ENCODE measurements at regions not wholly inside any gene's neighbourhood (a gene's known extent, or its start where the extent isn't known, plus 50 kb on each side); places are given as distances from the start of the nearest gene placed in this dataset.
"Not testable (repeated sequence)": the region's sequence is repeated elsewhere in the genome, so short reads cannot be mapped to it uniquely, and the experiment has no call there.

GRCh38 chr18:43710135-43710534 lies 432.8 kb upstream of the SYT4 start:
- no peak for DNase-seq (ENCODE audit: low read depth in 2 of 3, low spot score in 1 of 3)

- DNase-seq (ENCODE audit: low read depth in 2 of 3, low spot score in 1 of 3) = no peak
These were observed 437.2 kb upstream of the SYT4 start for GRCh38 chr18:43714343-43715010.

- no peak for DNase-seq (ENCODE audit: low read depth in 2 of 3, low spot score in 1 of 3)
These were observed 442.0 kb upstream of the SYT4 start for GRCh38 chr18:43719267-43719795.

GRCh38 chr18:43720041-43720440 lies 442.8 kb upstream of the SYT4 start:
- no peak for DNase-seq (ENCODE audit: low read depth in 2 of 3, low spot score in 1 of 3)

GRCh38 chr18:43735570-43735969 lies 458.3 kb upstream of the SYT4 start:
- DNase-seq (ENCODE audit: low read depth in 2 of 3, low spot score in 1 of 3) = no peak

- no peak for DNase-seq (ENCODE audit: low read depth in 2 of 3, low spot score in 1 of 3)
These were observed 467.9 kb upstream of the SYT4 start for GRCh38 chr18:43744960-43745745.

- DNase-seq (ENCODE audit: low read depth in 2 of 3, low spot score in 1 of 3) = no peak
These were observed 473.9 kb upstream of the SYT4 start for GRCh38 chr18:43751203-43751602.

GRCh38 chr18:43751835-43752234 lies 474.5 kb upstream of the SYT4 start:
- DNase-seq (ENCODE audit: low read depth in 2 of 3, low spot score in 1 of 3) = no peak

- DNase-seq (ENCODE audit: low read depth in 2 of 3, low spot score in 1 of 3) = no peak
These were observed 480.0 kb upstream of the SYT4 start for GRCh38 chr18:43757273-43757672.

GRCh38 chr18:43758734-43759133 lies 481.4 kb upstream of the SYT4 start:
- no peak for DNase-seq (ENCODE audit: low read depth in 2 of 3, low spot score in 1 of 3)

- no peak for DNase-seq (ENCODE audit: low read depth in 2 of 3, low spot score in 1 of 3)
These were observed 482.7 kb upstream of the SYT4 start for GRCh38 chr18:43760010-43760409.

- DNase-seq (ENCODE audit: low read depth in 2 of 3, low spot score in 1 of 3) = no peak
These were observed 495.6 kb upstream of the SYT4 start for GRCh38 chr18:43772907-43773306.

- DNase-seq (ENCODE audit: low read depth in 2 of 3, low spot score in 1 of 3) = no peak
These were observed 497.2 kb upstream of the SYT4 start for GRCh38 chr18:43774497-43774896.

- DNase-seq (ENCODE audit: low read depth in 2 of 3, low spot score in 1 of 3) = no peak
These were observed 498.3 kb upstream of the SYT4 start for GRCh38 chr18:43775591-43775990.

GRCh38 chr18:43776997-43777396 lies 499.7 kb upstream of the SYT4 start:
- no peak for DNase-seq (ENCODE audit: low read depth in 2 of 3, low spot score in 1 of 3)

GRCh38 chr18:43777636-43778304 lies 500.5 kb upstream of the SYT4 start:
- no peak for DNase-seq (ENCODE audit: low read depth in 2 of 3, low spot score in 1 of 3)

- DNase-seq (ENCODE audit: low read depth in 2 of 3, low spot score in 1 of 3) = no peak
These were observed 503.6 kb upstream of the SYT4 start for GRCh38 chr18:43780782-43781340.

- DNase-seq (ENCODE audit: low read depth in 2 of 3, low spot score in 1 of 3) = no peak
These were observed 507.9 kb upstream of the SYT4 start for GRCh38 chr18:43785158-43785557.

- no peak for DNase-seq (ENCODE audit: low read depth in 2 of 3, low spot score in 1 of 3)
These were observed 509.6 kb upstream of the SYT4 start for GRCh38 chr18:43786893-43787292.

GRCh38 chr18:43787721-43788120 lies 510.4 kb upstream of the SYT4 start:
- DNase-seq (ENCODE audit: low read depth in 2 of 3, low spot score in 1 of 3) = not testable (repeated sequence)

GRCh38 chr18:43789234-43790000 lies 512.1 kb upstream of the SYT4 start:
- DNase-seq (ENCODE audit: low read depth in 2 of 3, low spot score in 1 of 3) = no peak

Measured in stimulated activated CD4-positive, alpha-beta T cell treated with anti-CD3 and anti-CD28 coated beads, Interleukin-12 subunit alpha, Interleukin-12 subunit beta, amount 100 ng/mL, for 48 hours (primary cell).